ENCODE measurements at regions not wholly inside any gene's neighbourhood (a gene's known extent, or its start where the extent isn't known, plus 50 kb on each side); places are given as distances from the start of the nearest gene placed in this dataset.

GRCh38 chr4:96739101-96739500 is 899.2 kb downstream of the PDHA2 start:
- TF ChIP-seq, protein P1, sequence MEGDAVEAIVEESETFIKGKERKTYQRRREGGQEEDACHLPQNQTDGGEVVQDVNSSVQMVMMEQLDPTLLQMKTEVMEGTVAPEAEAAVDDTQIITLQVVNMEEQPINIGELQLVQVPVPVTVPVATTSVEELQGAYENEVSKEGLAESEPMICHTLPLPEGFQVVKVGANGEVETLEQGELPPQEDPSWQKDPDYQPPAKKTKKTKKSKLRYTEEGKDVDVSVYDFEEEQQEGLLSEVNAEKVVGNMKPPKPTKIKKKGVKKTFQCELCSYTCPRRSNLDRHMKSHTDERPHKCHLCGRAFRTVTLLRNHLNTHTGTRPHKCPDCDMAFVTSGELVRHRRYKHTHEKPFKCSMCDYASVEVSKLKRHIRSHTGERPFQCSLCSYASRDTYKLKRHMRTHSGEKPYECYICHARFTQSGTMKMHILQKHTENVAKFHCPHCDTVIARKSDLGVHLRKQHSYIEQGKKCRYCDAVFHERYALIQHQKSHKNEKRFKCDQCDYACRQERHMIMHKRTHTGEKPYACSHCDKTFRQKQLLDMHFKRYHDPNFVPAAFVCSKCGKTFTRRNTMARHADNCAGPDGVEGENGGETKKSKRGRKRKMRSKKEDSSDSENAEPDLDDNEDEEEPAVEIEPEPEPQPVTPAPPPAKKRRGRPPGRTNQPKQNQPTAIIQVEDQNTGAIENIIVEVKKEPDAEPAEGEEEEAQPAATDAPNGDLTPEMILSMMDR (IDR thresholded peaks at IDR 0.05) = no peak
- TF ChIP-seq POLR2A (IDR thresholded peaks at IDR 0.05) (no peak), EP300 (IDR thresholded peaks at IDR 0.05) (no peak)

Data from suprapubic skin (tissue), 3 donors.